Mesenchymal stem cell (in vitro differentiated cells and primary cell): ENCODE measurements at regions not wholly inside any gene's neighbourhood (a gene's known extent, or its start where the extent isn't known, plus 50 kb on each side); places are given as distances from the start of the nearest gene placed in this dataset. TPM values are rescaled to one million over a fixed set of nuclear protein-coding genes. Genes with fewer than 3 reads are reported as not detected.

Source experiments
- DNase-seq: peaks from one replicate; pipeline ENCODE4 v3.0.0-alpha.2; 2013
- H2AFZ ChIP-seq: one replicate; pipeline ENCODE4 v1.6.1; 2013; ENCODE audit warnings: low read depth, mild to moderate bottlenecking, control low read depth, inconsistent platforms, low read length, moderate library complexity
- H2AK5ac ChIP-seq: 2 replicates; pipeline ENCODE4 v1.6.1; 2013; ENCODE audit warnings: low read length, moderate library complexity, mild to moderate bottlenecking, inconsistent platforms; ENCODE audit not compliant: severe bottlenecking
- H2BK120ac ChIP-seq: one replicate; pipeline ENCODE4 v1.6.1; 2013; ENCODE audit warnings: low read depth, mild to moderate bottlenecking, inconsistent platforms, low read length, moderate library complexity
- H2BK12ac ChIP-seq, 2 experiments: one replicate each; pipeline ENCODE4 v1.6.1; 2013; ENCODE audit warnings: inconsistent platforms in 2 of 2, low read length in 2 of 2, mild to moderate bottlenecking in 2 of 2, moderate library complexity in 2 of 2, control low read depth in 1 of 2
- H2BK15ac ChIP-seq: one replicate; pipeline ENCODE4 v1.6.1; 2013; ENCODE audit warnings: mild to moderate bottlenecking, low read depth, inconsistent platforms; ENCODE audit not compliant: poor library complexity, severe bottlenecking
- H2BK5ac ChIP-seq: 2 replicates; pipeline ENCODE4 v1.6.1; 2013; ENCODE audit warnings: low read depth, mild to moderate bottlenecking, low read length, control low read depth, inconsistent platforms; ENCODE audit not compliant: poor library complexity, severe bottlenecking
- H3K14ac ChIP-seq, 2 experiments: one replicate each; pipeline ENCODE4 v1.6.1; 2013; ENCODE audit warnings: inconsistent platforms in 2 of 2, low read length in 2 of 2, control low read depth in 1 of 2, mild to moderate bottlenecking in 1 of 2, moderate library complexity in 1 of 2
- H3K18ac ChIP-seq, 2 experiments: one replicate each; pipeline ENCODE4 v1.6.1; 2013; ENCODE audit warnings: inconsistent platforms in 2 of 2, low read length in 2 of 2, control low read depth in 1 of 2, low read depth in 1 of 2, mild to moderate bottlenecking in 1 of 2
- H3K23ac ChIP-seq, 2 experiments: one replicate each; pipeline ENCODE4 v1.6.1; 2013; ENCODE audit warnings: inconsistent platforms in 2 of 2, low read length in 2 of 2, mild to moderate bottlenecking in 2 of 2, moderate library complexity in 2 of 2, control low read depth in 1 of 2
- H3K27ac ChIP-seq: 2 replicates; pipeline ENCODE4 v1.5.1; 2013; ENCODE audit warnings: mild to moderate bottlenecking, moderate library complexity, low read length, control low read depth, inconsistent platforms; ENCODE audit not compliant: poor library complexity, severe bottlenecking
- H3K27me3 ChIP-seq, 2 experiments: 2 replicates each; pipeline versions ENCODE4 v1.6.1 to v1.7.0; 2013; ENCODE audit warnings: low read length in 2 of 2, mild to moderate bottlenecking in 2 of 2, moderate library complexity in 2 of 2, control low read depth in 1 of 2, inconsistent platforms in 1 of 2; ENCODE audit not compliant: control insufficient read depth in 1 of 2, insufficient read depth in 1 of 2
- H3K36me3 ChIP-seq, 2 experiments: 2 replicates each; pipeline versions ENCODE4 v1.6.1 to v1.7.0; 2013; ENCODE audit warnings: low read length in 2 of 2, control low read depth in 1 of 2, inconsistent platforms in 1 of 2, low read depth in 1 of 2, mild to moderate bottlenecking in 1 of 2; ENCODE audit not compliant: insufficient read depth in 2 of 2, control insufficient read depth in 1 of 2
- H3K4ac ChIP-seq, 2 experiments: one replicate each; pipeline ENCODE4 v1.6.1; 2013; ENCODE audit warnings: inconsistent platforms in 2 of 2, low read length in 2 of 2, mild to moderate bottlenecking in 2 of 2, moderate library complexity in 2 of 2, control low read depth in 1 of 2, low read depth in 1 of 2
- H3K4me1 ChIP-seq: 2 replicates; pipeline ENCODE4 v1.6.1; 2013; ENCODE audit warnings: low read depth, low read length, control low read depth; ENCODE audit not compliant: control insufficient read depth, insufficient read depth
- H3K4me2 ChIP-seq: 2 replicates; pipeline ENCODE4 v1.6.1; 2013; ENCODE audit warnings: low read length, mild to moderate bottlenecking, inconsistent platforms; ENCODE audit not compliant: poor library complexity, severe bottlenecking
- H3K4me3 ChIP-seq, 2 experiments: 2 replicates each; pipeline versions ENCODE4 v1.5.1 to v1.7.0; 2013; ENCODE audit warnings: low read length in 2 of 2, mild to moderate bottlenecking in 2 of 2, control low read depth in 1 of 2, low read depth in 1 of 2; ENCODE audit not compliant: insufficient read depth in 1 of 2
- H3K79me1 ChIP-seq: replicated peaks from 2 replicates; pipeline ENCODE4 v1.6.1; 2013; ENCODE audit warnings: mild to moderate bottlenecking, control low read depth, low read length, inconsistent platforms; ENCODE audit not compliant: poor library complexity, severe bottlenecking
- H3K9ac ChIP-seq: 2 replicates; pipeline ENCODE4 v1.7.0; 2013; ENCODE audit warnings: mild to moderate bottlenecking, low read length, moderate library complexity
- H3K9me3 ChIP-seq: 2 replicates; pipeline ENCODE4 v1.7.0; 2013; ENCODE audit warnings: mild to moderate bottlenecking, low read length; ENCODE audit not compliant: control insufficient read depth
- H4K8ac ChIP-seq: one replicate; pipeline ENCODE4 v1.6.1; 2013; ENCODE audit warnings: inconsistent platforms, mild to moderate bottlenecking, low read length, moderate library complexity
- H4K91ac ChIP-seq: one replicate; pipeline ENCODE4 v1.6.1; 2013; ENCODE audit warnings: mild to moderate bottlenecking, low read length, inconsistent platforms
- WGBS: methylation state at CpG from one replicate; pipeline ENCODE4 v1.1.7; 2013; ENCODE audit warnings: mixed read lengths; 5-methylcytosine and 5-hydroxymethylcytosine counted together
- small RNA-seq: library from polyadenylated mRNA; stranded (forward); fragments of <200 nt; extraction: miRNeasy Mini kit (QIAGEN cat#:217004); gene quantifications from one replicate; pipeline ENCODE3, GENCODE V24; 2013; ENCODE audit warnings: low read depth

DNA sequence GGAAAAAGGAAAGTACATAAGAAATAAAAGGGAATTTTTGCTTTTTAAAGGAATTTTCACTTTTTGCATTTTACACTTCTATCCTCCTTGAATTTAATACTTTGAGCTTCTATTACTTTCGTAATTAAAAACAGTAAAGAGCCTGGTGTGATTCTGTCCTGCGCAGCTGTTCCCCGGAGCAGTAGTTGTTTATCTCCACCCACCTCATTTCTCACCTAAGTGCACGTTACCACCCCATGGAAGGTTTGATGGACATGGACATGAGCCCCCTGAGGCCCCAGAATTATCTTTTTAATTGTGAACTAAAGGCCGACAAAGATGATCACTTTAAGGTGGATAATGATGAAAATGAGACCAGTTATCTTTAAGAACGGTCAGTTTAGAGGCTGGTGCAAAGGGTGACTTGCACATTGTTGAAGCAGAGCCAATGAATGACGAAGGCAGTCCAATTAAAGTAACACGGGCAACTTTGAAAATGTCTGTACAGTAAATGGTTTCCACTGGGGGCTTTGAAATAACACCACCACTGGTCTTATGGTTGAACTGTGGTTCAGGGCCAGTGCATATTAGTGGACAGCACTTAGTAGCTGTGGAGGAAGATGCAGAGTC, 52.1 kb upstream of the TEX13D start:
- no peak overlapping the region for H3K27ac ChIP-seq
- no peak overlapping the region for H3K18ac ChIP-seq
- WGBS: 92% methylated on average over 7 of the region's 8 CpGs
- no peak overlapping the region for H3K4ac ChIP-seq
- H2BK12ac ChIP-seq: no peak overlapping the region
- no peaks in the 10 kb centered on the region for H3K9me3 ChIP-seq
- H3K4me1 ChIP-seq: no peaks in the 10 kb centered on the region
- no peaks in the 10 kb centered on the region for H3K79me1 ChIP-seq
- no peak overlapping the region for H4K91ac ChIP-seq
- no peaks in the 10 kb centered on the region for H3K36me3 ChIP-seq
- no peak overlapping the region for H2BK120ac ChIP-seq
- no peak overlapping the region for H3K14ac ChIP-seq
- H2BK15ac ChIP-seq: no peak overlapping the region
- no peak overlapping the region for H2BK5ac ChIP-seq
- no peak for DNase-seq
- no peak overlapping the region for H3K23ac ChIP-seq
- H2AFZ ChIP-seq: no peak overlapping the region
- H3K27me3 ChIP-seq: no peaks in the 10 kb centered on the region
- H4K8ac ChIP-seq: no peak overlapping the region
- H3K9ac ChIP-seq: no peak overlapping the region
- no peak overlapping the region for H3K4me2 ChIP-seq
- H3K4me3 ChIP-seq: no peak overlapping the region
- H2AK5ac ChIP-seq: no peak overlapping the region

- no peak overlapping the region for H3K14ac ChIP-seq
- H2BK12ac ChIP-seq: no peak overlapping the region
- no peak overlapping the region for H4K8ac ChIP-seq
- H3K36me3 ChIP-seq: no peaks in the 10 kb centered on the region
- no peaks in the 10 kb centered on the region for H3K27me3 ChIP-seq
- no peak overlapping the region for H4K91ac ChIP-seq
- H3K79me1 ChIP-seq: no peaks in the 10 kb centered on the region
- no peaks in the 10 kb centered on the region for H3K9me3 ChIP-seq
- WGBS: 74% methylated on average over 2 of the region's 2 CpGs
- H3K9ac ChIP-seq: no peak overlapping the region
- no peak overlapping the region for H3K23ac ChIP-seq
- no peak overlapping the region for H3K4me2 ChIP-seq
- no peak overlapping the region for H2BK5ac ChIP-seq
- H3K18ac ChIP-seq: no peak overlapping the region
- H2BK120ac ChIP-seq: no peak overlapping the region
- no peak overlapping the region for H2AK5ac ChIP-seq
- no peak for DNase-seq
- no peak overlapping the region for H3K27ac ChIP-seq
- H3K4me1 ChIP-seq: no peaks in the 10 kb centered on the region
- no peak overlapping the region for H2BK15ac ChIP-seq
- no peak overlapping the region for H3K4me3 ChIP-seq
- H3K4ac ChIP-seq: no peak overlapping the region
- no peak overlapping the region for H2AFZ ChIP-seq
Measured at GRCh38 chrX:124282580-124282979, 49.9 kb upstream of the TEX13D start.

Small RNA genes lying in the stretch of these regions (small RNA-seq; reads per million reads assigned to genes)
- gene RF00561: not detected
